Suprapubic skin (tissue), 3 donors: ENCODE measurements at regions not wholly inside any gene's neighbourhood (a gene's known extent, or its start where the extent isn't known, plus 50 kb on each side); places are given as distances from the start of the nearest gene placed in this dataset.
A peak's percentile ranks its signal among the peaks of the same experiment; 100 is the strongest.

Source experiments
- POLR2A ChIP-seq, 2 donors: fragments of 450-650 bp; IDR thresholded peaks; one replicate each; pipeline ENCODE4 v1.6.1; 2017; ENCODE audit warnings: antibody characterized with exemption in 2 of 2, mild to moderate bottlenecking in 2 of 2, moderate library complexity in 2 of 2
- TF ChIP-seq, protein P1 (sequence below), 2 donors: fragments of 200-600 bp in 1 of 2; fragments of 450-650 bp in 1 of 2; sonication (generic) in 1 of 2; IDR thresholded peaks; one replicate each; pipeline ENCODE4 v1.5.1; 2016 to 2019; ENCODE audit warnings: antibody characterized with exemption in 2 of 2, mild to moderate bottlenecking in 1 of 2, moderate library complexity in 1 of 2

DNA sequence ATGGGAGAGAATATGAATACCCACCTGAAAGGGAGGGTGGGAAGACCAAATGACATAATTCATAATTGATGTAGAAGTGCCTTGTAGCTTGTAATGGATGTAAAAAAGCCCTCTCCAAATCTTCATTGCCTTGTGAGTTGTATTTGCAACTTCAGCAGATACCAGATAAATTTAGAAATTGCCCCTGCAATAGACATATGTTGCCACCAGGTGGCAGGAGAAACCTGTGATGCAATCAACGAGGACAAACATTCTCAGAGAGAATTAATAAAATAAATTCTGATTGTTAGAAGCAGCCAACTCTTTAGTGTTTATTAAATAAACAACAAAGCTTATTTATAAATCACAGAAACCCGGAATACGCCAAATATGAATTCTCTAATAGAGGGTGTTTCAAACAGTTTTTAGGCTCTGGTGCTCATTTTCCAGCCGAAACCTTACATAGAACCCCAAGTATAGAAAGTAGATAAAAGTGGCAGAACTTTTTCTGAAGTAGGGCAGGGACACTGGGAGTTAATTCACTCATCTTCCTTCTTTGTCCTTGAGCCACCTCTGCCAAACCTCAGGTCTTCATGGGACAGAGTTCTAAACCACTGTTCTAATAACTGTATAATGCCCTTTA, 147.8 kb downstream of the TMEM38B start:
- TF ChIP-seq POLR2A (IDR thresholded peaks at IDR 0.05), result no peak
- TF ChIP-seq, protein P1, sequence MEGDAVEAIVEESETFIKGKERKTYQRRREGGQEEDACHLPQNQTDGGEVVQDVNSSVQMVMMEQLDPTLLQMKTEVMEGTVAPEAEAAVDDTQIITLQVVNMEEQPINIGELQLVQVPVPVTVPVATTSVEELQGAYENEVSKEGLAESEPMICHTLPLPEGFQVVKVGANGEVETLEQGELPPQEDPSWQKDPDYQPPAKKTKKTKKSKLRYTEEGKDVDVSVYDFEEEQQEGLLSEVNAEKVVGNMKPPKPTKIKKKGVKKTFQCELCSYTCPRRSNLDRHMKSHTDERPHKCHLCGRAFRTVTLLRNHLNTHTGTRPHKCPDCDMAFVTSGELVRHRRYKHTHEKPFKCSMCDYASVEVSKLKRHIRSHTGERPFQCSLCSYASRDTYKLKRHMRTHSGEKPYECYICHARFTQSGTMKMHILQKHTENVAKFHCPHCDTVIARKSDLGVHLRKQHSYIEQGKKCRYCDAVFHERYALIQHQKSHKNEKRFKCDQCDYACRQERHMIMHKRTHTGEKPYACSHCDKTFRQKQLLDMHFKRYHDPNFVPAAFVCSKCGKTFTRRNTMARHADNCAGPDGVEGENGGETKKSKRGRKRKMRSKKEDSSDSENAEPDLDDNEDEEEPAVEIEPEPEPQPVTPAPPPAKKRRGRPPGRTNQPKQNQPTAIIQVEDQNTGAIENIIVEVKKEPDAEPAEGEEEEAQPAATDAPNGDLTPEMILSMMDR (IDR thresholded peaks at IDR 0.05), result peak; percentile 12 to 34
